ENCODE measurements at regions not wholly inside any gene's neighbourhood (a gene's known extent, or its start where the extent isn't known, plus 50 kb on each side); places are given as distances from the start of the nearest gene placed in this dataset.

DNA sequence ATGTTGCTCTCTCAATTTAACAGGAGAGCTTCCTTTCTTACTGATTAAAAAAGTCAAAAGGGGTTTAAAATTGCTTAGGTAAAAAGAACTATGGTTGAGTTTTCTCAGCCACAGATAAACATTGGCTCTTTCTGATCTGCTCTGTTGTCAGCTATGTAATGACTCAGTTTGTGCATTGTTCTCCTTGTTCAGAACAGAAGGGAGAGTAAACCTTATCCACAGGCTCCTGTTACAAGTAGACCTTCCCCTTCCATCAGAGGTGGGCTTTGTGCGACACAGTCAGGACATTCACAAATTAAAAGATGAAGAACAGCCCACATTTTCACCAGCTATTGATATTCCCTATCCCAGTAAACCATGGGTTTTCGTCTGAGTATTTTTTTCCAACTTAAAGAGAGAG is 236.3 kb upstream of the SEMA6A start:
- Histone ChIP-seq H3K27ac (no peak overlapping the region), H3K36me3 (no peaks in the 10 kb centered on the region), H3K9me3 (no peaks in the 10 kb centered on the region), H3K4me1 (no peaks in the 10 kb centered on the region), H3K27me3 (no peaks in the 10 kb centered on the region), H3K4me3 (no peak overlapping the region)
- no peak for ATAC-seq
- WGBS, 2 donors (ENCODE audit: low coverage in 1 of 2) = 78 to 93% methylated on average over 2 of the region's 2 CpGs
- TF ChIP-seq EP300 (IDR thresholded peaks at IDR 0.05) (no peak), POLR2AphosphoS5 (IDR thresholded peaks at IDR 0.05) (no peak), POLR2A (IDR thresholded peaks at IDR 0.05) (no peak)
- TF ChIP-seq, protein P1, sequence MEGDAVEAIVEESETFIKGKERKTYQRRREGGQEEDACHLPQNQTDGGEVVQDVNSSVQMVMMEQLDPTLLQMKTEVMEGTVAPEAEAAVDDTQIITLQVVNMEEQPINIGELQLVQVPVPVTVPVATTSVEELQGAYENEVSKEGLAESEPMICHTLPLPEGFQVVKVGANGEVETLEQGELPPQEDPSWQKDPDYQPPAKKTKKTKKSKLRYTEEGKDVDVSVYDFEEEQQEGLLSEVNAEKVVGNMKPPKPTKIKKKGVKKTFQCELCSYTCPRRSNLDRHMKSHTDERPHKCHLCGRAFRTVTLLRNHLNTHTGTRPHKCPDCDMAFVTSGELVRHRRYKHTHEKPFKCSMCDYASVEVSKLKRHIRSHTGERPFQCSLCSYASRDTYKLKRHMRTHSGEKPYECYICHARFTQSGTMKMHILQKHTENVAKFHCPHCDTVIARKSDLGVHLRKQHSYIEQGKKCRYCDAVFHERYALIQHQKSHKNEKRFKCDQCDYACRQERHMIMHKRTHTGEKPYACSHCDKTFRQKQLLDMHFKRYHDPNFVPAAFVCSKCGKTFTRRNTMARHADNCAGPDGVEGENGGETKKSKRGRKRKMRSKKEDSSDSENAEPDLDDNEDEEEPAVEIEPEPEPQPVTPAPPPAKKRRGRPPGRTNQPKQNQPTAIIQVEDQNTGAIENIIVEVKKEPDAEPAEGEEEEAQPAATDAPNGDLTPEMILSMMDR (IDR thresholded peaks at IDR 0.05) = no peak

DNA sequence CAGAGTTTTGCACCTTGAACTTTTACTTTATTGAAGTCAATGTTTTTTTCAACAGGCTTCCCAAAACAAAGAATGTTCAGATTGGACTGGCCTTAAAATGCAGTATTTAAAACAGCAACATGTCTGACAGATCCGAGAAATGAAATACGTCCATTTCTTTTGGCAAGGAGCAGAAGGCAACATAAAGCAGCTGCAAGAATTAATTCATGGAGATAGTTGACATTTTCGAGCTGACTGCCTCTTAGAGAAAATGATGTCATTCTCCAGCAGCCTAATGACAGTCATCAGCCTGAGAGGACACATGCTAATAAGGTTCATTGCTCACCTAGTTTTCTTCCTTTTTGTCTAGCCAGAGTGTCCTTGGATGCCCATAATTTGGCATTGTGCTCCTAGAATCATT is 232.2 kb upstream of the SEMA6A start:
- H3K27me3 ChIP-seq = no peaks in the 10 kb centered on the region
- ATAC-seq = no peak
- WGBS, 2 donors (ENCODE audit: low coverage in 1 of 2) = 32 to 41% methylated on average over 3 of the region's 3 CpGs
- H3K4me3 ChIP-seq = no peak overlapping the region
- no peaks in the 10 kb centered on the region for H3K4me1 ChIP-seq
- H3K9me3 ChIP-seq = no peaks in the 10 kb centered on the region
- TF ChIP-seq EP300 (IDR thresholded peaks at IDR 0.05) (no peak), POLR2AphosphoS5 (IDR thresholded peaks at IDR 0.05) (no peak), POLR2A (IDR thresholded peaks at IDR 0.05) (no peak)
- TF ChIP-seq, protein P1 (IDR thresholded peaks at IDR 0.05) = no peak
- H3K27ac ChIP-seq = no peak overlapping the region
- no peaks in the 10 kb centered on the region for H3K36me3 ChIP-seq

GRCh38 chr5:116799401-116799800 is 224.8 kb upstream of the SEMA6A start:
- Histone ChIP-seq H3K9me3 (no peaks in the 10 kb centered on the region), H3K27ac (no peak overlapping the region), H3K4me1 (no peaks in the 10 kb centered on the region), H3K27me3 (no peaks in the 10 kb centered on the region), H3K36me3 (no peaks in the 10 kb centered on the region), H3K4me3 (no peak overlapping the region)
- TF ChIP-seq POLR2AphosphoS5 (IDR thresholded peaks at IDR 0.05) (no peak), POLR2A (IDR thresholded peaks at IDR 0.05) (no peak), EP300 (IDR thresholded peaks at IDR 0.05) (no peak)
- TF ChIP-seq, protein P1 (IDR thresholded peaks at IDR 0.05) = no peak
- ATAC-seq = no peak
- 92 to 95% methylated on average over 3 of the region's 3 CpGs for WGBS, 2 donors (ENCODE audit: low coverage in 1 of 2)

- 83 to 89% methylated on average over 2 of the region's 2 CpGs for WGBS, 2 donors (ENCODE audit: low coverage in 1 of 2)
- TF ChIP-seq, protein P1 (IDR thresholded peaks at IDR 0.05) = no peak
- no peak for TF ChIP-seq POLR2A (IDR thresholded peaks at IDR 0.05)
- TF ChIP-seq EP300 (IDR thresholded peaks at IDR 0.05) = no peak
- no peak for TF ChIP-seq POLR2AphosphoS5 (IDR thresholded peaks at IDR 0.05)
- no peak overlapping the region for H3K27ac ChIP-seq
- no peak overlapping the region for H3K4me3 ChIP-seq
- peaks cover 0 to 7% (median 0%) of the 10 kb centered on the region in 3 donors for H3K9me3 ChIP-seq
- ATAC-seq = no peak
- H3K27me3 ChIP-seq = no peaks in the 10 kb centered on the region
- no peaks in the 10 kb centered on the region for H3K4me1 ChIP-seq
- no peaks in the 10 kb centered on the region for H3K36me3 ChIP-seq
These were observed 220.6 kb upstream of the SEMA6A start for GRCh38 chr5:116795189-116795588.

- Histone ChIP-seq H3K4me1 (no peaks in the 10 kb centered on the region), H3K9me3 (peaks cover 0 to 14% (median 0%) of the 10 kb centered on the region in 3 donors), H3K4me3 (no peak overlapping the region), H3K27me3 (no peaks in the 10 kb centered on the region), H3K27ac (no peak overlapping the region), H3K36me3 (no peaks in the 10 kb centered on the region)
- no peak for TF ChIP-seq POLR2A (IDR thresholded peaks at IDR 0.05)
- TF ChIP-seq EP300 (IDR thresholded peaks at IDR 0.05) = no peak
- TF ChIP-seq POLR2AphosphoS5 (IDR thresholded peaks at IDR 0.05) = no peak
- TF ChIP-seq, protein P1 (IDR thresholded peaks at IDR 0.05) = no peak
- no peak for ATAC-seq
- 100% methylated on average over 1 of the region's 1 CpG for WGBS, 2 donors (ENCODE audit: low coverage in 1 of 2)
These were observed 214.9 kb upstream of the SEMA6A start for GRCh38 chr5:116789522-116789921.
